ENCODE measurements at regions not wholly inside any gene's neighbourhood (a gene's known extent, or its start where the extent isn't known, plus 50 kb on each side); places are given as distances from the start of the nearest gene placed in this dataset.

DNA sequence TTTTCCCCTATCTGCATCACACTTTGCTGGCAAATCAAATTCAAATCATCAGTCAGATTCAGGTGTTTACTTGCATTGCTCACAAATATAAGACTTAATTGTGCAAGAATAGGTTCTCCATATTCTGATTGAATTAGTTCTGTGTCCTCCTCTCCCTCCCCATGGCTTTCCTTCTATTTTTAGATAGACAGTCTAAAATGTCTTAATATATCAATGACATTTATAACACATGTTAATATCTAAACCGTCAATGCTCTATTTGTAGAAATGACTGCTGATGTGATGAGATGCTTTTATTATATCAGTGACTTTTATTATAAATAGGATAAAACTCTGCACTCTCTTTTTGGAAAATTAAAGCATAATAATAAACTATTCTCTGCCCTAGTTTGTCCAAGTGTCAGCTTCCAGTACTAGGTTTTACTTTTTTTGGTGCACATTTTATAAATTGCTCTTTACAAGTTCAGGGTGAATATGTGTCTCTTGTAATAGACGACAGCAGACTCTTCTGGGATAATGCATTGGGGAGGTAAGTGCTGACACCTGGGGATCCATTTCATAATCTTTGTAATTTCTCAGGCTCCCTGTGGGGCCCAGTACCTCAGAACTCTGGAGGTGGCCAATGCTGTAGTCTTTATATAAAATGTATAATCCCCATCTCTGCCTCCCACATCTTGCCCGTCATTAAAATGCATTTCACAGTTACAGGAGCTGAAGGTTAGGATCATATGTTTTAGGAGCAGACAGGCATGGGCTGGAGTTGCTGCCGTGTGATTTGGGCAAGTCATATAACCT is 321.5 kb downstream of the BRINP1 start:
- no peak for DNase-seq (ENCODE audit: low read depth in 1 of 2, low spot score in 1 of 2)

DNA sequence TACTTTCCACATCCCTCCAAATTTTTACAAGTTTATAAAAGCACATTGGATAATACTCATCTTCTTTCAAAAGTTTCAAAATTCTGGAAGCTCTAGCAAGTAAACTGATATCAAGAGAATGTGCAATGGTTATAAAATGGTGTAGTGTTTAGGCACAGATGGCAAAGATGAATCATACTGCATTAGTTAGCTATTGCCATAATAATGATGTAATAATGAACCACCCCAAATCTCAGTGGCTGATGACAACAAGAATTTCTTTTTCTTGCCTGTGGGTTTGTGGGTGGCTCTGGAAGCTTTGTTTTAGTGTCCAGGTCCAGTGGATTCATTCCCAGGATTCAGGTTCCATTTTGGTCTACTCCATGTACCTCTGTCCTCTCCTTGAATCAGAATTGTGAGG is 319.0 kb downstream of the BRINP1 start:
- DNase-seq (ENCODE audit: low read depth in 1 of 2, low spot score in 1 of 2): no peak

DNA sequence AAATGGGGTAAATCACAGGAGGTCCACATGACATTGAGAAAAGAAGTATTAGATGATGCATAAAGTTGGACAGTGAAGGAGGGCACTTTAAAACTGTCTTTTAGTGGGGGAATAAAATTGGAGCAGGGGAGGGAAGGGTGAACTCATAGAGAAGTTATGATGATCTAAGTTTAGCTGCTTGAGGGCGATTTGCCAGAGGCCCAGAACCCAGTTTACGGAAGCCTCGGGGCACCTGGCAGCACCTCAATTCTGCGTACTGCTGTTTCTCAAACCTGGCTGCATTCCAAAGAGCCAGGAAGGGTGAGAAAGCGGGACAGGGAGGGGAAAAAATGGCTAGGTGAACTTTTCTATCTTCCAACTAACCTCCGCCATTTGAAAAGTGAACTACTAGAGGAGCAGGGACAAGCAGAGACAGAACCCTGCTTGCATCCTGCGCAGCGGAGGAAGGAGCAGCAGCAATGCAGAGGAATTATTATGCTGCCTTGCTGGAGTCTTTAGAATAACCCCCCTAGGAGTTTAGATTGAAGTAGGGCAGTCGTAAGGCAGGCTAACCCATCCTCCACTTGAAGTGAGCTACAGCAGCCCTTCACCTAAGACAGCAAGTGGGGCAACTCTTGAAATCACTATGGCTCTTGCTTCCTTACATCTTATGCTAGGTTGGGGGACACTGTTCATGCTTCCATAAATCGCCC is 316.8 kb downstream of the BRINP1 start:
- no peak for DNase-seq (ENCODE audit: low read depth in 1 of 2, low spot score in 1 of 2)

DNA sequence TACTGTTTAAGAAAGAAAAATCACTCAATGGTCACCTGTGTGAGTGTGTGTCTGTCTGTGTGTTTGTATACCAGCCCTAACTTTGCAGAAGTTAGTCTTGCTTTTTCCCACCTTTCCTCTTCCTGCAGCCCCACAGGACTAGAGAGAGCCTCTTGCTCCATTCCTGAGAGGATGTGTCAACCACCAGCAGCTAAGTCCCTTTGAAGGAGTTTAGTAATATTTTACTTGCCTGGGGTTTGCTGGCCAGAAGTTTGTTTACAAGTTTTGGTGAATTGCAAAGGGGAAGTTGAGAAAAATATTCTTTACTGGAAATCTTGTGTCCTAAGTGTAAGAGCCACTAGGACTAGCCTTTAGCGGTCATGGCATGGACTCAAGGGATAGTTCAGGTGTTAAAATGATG is 316.2 kb downstream of the BRINP1 start:
- no peak for DNase-seq (ENCODE audit: low read depth in 1 of 2, low spot score in 1 of 2)

DNA sequence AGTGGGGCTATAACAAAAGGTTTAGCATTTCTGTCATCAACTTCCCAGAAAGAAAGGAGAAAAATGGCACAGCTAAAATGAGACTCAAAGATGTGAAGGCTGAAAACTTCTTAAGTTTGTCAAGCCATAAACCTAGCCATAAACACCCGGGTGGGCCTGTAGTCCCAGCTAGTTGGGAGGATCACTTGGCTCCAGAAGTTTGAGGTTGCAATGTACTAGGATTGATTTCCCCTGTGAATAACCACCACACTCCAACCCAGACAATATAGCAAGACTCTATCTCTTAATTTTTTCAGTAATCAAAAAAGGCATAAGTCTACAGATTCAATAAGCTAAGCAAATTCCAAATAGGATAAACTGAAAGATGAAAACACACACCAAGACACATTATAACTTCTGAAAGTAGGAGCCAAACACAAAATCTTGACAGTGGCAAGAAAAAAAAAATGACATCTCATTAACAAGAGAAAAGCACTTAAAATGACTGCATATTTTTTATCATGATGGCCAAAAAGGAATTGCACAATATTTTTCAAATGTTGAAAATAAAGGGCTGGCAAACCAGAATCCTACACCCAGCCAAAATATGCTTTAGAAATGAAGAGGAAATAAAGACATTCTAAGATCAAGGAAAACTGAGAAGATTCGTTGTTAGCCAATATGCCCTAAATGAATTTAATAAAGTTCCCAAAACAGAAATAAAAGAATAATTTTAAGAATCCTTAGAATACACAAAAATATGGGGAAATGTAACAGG is 308.4 kb downstream of the BRINP1 start:
- no peak for DNase-seq (ENCODE audit: low read depth in 1 of 2, low spot score in 1 of 2)

DNA sequence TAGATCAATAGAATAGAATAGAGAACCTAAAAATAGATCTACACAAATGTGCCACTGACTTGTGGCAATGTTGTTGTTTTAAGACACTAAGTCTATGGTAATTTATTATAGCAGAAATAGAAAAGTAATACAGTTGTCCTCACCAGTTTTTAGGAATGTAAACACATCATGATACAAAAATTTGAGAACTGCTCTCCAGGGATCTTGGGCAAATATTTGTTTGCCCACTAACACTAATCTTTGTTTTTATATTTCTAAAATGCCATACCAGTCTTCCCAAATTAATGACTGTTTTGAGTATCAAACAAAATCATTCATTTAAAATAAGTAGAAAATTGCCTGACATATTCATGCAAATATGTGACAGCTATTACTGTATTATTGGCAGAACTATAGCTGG is 297.6 kb downstream of the BRINP1 start:
- DNase-seq (ENCODE audit: low read depth in 1 of 2, low spot score in 1 of 2): no peak

DNA sequence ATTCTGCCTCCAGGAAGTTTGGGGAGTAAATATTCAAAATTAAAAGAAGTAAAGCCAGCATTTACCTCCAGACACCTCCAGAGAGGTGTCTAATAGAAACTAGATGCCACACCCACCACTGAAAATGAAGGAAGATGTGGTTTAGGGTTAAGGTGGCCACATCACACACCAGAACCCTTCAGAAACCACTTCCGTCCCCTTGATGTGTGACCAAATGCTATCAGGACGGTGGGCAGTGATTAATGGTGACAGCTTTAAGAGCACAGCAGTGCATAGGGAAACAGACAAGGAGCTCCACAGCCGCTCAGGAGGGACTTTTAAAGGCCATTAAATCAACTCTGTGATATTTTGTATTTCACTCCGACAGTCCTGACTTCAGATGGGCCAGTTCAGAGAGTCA is 295.2 kb downstream of the BRINP1 start:
- no peak for DNase-seq (ENCODE audit: low read depth in 1 of 2, low spot score in 1 of 2)

DNA sequence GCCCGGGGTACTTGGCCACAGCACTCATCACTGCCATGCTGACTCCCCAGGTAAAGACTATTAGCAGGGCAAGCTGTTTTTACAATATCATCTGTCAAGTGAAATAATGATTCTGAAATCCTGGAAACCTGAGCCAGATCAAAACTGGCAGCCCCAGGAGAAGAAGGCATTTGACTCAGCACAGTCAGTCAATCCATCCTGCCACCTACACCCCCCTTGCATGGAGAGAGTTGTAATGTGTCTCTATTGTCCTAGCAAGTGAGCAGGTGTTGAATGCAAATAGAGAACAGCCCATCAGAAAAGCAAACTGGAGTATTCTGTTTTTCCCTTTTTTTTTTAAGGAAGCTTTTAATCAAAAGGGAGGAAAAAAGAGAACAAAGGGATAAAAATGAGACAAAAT is 291.2 kb downstream of the BRINP1 start:
- DNase-seq (ENCODE audit: low read depth in 1 of 2, low spot score in 1 of 2): no peak

DNA sequence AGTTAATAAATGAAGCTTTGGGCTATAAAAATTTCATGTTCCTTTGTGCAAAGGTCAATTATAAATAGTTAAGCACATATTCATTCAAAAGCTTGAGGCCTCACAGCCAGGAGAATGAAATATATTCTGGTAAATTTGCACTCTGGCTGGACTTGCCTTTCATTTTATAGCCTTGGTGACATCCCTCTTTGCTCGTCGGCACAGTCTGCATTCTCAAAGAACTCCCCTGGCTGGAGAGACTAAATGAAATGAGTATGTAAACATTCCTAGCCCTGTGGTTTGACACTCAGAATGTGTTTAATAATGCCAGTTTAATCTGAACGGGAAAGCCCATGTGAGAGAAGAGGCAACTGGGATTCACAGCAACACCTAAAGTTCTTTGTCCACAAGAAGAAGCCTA is 285.6 kb downstream of the BRINP1 start:
- no peak for DNase-seq (ENCODE audit: low read depth in 1 of 2, low spot score in 1 of 2)

DNA sequence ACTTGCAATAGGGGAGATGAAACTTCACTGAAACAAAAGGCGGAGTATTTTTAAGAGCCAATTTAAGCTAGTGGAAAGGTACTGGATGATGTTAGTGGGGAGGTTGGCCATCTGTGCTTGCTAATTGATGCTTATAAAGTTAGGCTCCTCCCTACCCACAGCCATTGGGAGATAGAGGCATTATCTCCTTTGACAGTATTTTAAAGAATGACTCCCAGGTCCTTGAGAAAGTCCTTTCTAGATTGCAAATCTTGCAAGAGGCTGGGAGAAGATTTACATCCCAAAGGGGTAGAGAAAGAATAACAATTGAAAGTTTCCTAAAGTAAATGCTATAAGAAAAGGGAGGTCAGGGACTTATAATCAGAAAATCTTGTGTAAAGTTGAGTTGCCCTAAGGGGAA is 282.6 kb downstream of the BRINP1 start:
- DNase-seq (ENCODE audit: low read depth in 1 of 2, low spot score in 1 of 2): no peak

DNA sequence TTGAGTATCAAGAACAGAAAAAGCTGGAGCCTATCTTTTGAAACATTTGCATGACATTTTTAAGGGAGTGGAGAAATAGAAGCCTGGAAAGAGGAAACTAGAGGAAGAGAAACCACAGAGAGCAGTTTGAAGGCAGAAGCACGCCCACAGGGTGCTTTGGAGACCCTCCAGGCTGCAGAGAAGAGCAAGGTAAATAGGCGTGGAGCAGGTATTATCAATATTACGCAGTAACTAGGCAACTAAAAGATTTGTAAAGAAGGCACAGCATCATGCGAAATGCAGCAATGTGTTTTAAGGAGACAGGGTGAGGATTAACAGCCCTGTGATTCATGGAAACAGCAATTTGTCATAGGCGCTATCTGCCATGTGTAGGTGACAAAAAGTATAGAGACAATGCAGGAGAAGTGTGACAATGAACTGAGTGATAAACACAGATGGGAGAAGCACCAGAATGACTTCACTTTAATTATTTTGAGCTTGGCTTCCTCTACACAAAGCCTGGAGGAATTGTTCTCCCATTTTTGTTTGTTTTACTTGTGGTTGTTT is 281.2 kb downstream of the BRINP1 start:
- DNase-seq (ENCODE audit: low read depth in 1 of 2, low spot score in 1 of 2): no peak

DNA sequence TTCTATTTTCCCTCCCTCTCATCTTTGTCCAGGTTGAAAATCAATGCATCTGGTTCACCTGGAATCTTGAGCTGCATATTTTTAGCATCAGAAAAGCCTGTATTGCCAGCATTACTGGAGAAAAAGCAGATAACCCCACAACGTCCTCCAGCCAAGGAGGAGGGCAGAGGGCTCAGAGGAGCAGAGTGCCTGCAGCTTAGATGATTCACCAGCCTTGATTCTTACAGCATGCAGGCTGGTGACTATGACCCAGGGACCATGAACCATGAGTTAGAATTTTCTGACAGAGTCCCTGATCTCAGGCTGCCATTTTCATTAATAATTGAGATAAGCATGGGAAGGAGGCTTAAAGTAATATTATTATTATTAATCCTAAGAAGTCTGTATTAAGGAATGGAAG is 278.2 kb downstream of the BRINP1 start:
- DNase-seq (ENCODE audit: low read depth in 1 of 2, low spot score in 1 of 2): no peak

DNA sequence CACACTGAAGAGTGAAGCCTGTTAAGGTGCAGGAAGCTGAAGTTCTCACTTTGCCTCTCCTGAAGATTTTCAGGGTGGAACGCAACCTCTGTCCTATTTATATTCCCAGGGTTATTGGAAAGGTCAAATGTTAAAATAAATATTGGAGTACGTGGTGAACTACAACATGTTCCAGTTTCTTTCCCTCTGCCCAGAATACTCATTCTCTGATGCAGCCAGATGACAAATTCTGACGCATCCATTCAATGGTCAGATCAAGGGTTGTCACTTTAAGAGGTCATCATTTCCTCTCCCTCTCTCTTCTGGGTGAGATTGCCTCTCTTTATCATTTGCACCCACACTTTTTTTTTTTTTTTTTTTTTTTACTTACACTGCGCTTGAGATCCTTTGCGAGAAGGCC is 277.1 kb downstream of the BRINP1 start:
- no peak for DNase-seq (ENCODE audit: low read depth in 1 of 2, low spot score in 1 of 2)

DNA sequence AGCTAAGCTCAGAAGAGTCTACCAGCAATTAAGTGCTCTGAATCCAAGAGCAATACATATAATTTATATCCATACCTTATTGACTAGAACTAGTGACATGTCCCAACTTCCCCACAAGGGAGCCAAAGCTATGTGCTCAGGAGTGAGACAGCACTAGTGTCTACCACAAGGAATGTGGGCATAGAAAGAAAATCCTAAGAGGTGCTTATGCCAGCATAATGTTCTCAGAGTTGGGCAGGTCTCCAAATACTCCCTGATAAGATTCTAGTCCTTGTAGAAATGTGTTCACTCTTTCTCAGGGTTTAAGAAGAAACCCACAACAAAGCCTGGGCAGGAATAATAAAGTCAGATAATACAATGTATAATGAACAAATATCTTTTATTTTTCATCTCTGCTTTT is 275.1 kb downstream of the BRINP1 start:
- no peak for DNase-seq (ENCODE audit: low read depth in 1 of 2, low spot score in 1 of 2)

DNA sequence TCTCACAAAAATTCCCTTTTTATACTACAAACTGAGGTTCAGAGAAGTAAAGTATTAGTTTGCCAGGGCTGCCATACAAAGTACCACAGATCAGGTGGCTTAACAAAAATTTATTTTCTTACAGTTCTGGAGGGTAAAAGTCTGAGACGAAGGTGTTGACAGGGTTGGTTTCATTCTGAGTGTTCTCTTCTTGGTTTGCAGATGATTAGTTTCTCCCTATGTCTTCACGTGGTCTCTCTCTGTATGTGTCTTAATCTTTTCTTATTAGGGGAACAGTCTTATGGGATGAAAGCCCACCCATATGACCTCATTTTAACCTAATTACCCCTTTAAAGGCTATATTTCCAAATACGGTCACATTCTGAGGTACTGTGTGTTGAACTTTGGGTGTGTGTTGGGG is 274.2 kb downstream of the BRINP1 start:
- DNase-seq (ENCODE audit: low read depth in 1 of 2, low spot score in 1 of 2): no peak

DNA sequence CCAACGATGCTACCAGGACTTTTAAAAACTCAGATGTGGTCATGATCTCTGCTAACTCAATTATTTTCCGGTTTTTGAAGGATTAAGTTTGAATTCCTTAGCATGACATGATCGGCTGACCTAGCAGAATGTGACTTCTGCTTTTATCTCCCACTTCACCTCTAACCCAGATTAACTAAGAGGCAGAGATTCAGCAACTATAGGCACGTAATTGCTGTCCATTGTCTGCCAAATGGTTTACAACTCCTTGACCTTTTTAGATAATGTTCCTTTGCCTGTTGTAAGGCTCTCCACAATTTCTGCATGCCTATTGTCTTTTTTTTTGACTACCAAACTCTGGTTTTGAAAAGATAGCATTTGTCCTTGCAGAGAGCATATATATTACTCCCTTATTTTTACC is 268.2 kb downstream of the BRINP1 start:
- no peak for DNase-seq (ENCODE audit: low read depth in 1 of 2, low spot score in 1 of 2)

DNA sequence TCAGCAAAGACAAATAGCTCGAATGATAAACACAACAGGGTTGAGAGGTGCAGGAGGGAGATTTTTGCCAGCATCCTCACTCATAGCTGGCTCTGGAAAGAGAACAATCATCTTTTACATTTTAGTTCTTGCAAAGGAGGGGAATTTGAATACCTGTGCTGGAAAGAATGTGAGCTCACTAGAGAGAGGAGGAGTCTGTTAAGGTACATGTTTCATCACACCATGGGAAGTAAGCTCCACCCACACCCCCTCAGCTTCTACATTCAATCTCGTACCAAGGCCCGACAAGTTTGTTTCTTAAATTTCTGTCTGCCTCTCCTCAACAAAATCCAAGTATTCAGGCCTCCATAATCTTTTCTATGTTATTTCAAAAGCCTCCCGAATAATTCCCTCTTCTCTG is 254.6 kb downstream of the BRINP1 start:
- no peak for DNase-seq (ENCODE audit: low read depth in 1 of 2, low spot score in 1 of 2)

Measured in activated CD4-positive, alpha-beta T cell treated with anti-CD3 and anti-CD28 coated beads, Interleukin-2, amount 50 U/mL, for 24 hours (primary cell).